ENCODE measurements at regions not wholly inside any gene's neighbourhood (a gene's known extent, or its start where the extent isn't known, plus 50 kb on each side); places are given as distances from the start of the nearest gene placed in this dataset.
"Not testable (repeated sequence)": the region's sequence is repeated elsewhere in the genome, so short reads cannot be mapped to it uniquely, and the experiment has no call there.

GRCh38 chr4:160044693-160045092 is 941.8 kb downstream of the RAPGEF2 start:
- no peak for DNase-seq (ENCODE audit: extremely low read depth in 1 of 11, low read depth in 9 of 11, low spot score in 4 of 11)

DNA sequence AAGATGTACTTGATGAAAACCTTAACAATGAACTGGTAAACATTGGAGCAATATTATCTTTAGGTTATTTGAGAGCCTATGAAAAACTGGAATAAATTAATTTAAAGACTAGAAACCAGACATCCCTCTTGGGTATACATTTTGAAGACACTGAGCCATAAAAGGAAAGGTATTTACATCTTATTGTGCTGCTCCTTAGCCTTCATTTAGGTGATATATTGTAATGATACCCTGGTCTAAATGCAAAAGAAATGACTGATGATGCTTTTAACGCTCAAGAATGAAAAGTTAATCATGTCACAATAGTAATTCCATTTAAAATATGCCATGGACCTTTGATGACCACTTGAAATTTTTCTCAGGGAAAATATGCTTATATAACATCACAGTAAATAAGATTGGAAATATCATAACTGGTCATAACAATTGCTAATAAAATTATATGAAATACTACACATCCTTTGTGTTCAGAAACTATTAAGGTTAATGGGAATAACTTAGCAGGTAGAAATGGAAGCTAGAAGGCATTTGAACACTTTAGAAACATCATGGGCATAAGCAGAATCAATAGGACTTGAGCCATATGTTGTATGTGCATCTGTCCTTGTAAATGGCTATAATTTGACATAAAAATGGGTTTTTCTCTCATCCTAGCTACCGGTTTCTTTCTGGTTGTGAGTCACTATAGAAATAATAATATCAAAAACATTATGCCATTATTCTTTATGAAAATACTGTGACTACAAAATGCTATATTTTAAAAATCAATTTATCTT is 979.7 kb downstream of the RAPGEF2 start:
- DNase-seq (ENCODE audit: extremely low read depth in 1 of 11, low read depth in 9 of 11, low spot score in 4 of 11): no peak

DNA sequence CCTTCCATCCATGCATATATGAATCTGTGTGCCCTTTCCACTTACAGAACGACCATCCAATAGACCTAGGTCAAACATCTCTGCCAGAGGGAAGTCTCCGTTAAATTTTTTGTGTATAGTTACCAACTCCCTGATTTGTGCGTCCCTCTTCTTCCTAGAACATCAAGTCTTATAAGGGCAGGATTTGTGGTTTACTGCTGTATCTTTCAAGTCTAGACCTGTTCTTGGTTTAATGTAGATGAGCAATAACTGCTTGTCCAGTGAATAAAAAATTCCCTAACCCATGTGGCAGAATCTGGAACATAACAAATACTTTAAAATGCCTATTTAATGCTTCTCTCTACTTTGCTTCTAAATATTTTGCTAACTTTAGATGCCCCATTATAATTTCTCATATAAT is 988.8 kb downstream of the RAPGEF2 start:
- DNase-seq (ENCODE audit: extremely low read depth in 1 of 11, low read depth in 9 of 11, low spot score in 4 of 11): no peak

DNA sequence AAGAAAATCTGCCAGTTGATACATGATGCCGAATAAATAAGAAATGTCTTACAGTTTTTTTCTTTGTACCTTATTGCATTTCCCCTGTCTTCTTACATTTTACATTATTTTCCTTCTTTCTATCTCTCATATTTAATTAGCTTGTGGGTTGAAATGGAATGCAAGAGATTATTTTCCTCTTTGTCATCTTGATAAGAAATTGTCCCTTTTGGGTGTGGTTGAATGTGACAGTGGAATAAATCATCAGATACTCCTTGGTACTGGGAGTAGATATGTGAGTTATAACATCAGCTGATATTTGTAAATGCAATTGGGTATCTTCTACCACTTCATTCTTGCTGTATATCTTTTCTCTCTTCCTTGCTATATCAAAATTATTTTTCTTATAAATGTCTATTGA is 997.4 kb downstream of the RAPGEF2 start:
- DNase-seq (ENCODE audit: extremely low read depth in 1 of 11, low read depth in 9 of 11, low spot score in 4 of 11): no peak

DNA sequence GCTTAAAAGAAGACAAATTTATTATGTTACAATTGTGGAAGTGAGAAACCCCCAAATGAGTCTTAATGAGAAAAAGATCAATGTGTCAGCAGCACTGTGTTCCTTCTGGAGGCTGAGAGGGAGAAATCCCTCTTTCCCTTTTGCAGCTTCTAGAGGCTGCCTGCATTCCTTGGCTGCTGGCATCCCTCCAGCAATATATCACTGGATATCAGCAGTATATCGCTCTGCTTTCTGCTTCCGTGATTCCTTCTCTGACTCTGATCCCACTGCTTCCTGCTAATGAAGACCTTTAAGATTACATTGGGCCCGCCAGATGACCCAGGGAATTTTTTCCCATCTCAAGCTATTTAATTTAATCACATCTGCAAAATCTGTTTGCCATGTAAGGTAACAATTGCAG is 1008.0 kb downstream of the RAPGEF2 start:
- no peak for DNase-seq (ENCODE audit: extremely low read depth in 1 of 11, low read depth in 9 of 11, low spot score in 4 of 11)

DNA sequence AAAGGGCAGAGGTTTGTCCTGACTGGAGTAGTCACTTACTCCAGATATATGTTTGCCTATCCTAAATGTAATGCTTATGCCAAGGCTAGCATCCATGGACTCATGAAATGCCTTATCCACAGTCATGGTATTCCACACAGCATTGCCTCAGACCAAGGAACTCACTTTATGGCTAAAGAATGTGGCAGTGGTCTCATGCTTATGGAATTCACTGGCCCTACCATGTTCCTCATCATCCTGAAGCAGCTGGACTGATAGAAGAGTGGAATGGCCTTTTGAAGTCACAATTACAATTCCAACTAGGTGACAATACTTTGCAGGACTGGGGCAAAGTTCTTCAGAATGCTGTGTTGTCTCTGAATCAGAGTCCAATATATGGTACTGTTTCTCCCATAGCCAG is 1014.8 kb downstream of the RAPGEF2 start:
- DNase-seq (ENCODE audit: extremely low read depth in 1 of 11, low read depth in 9 of 11, low spot score in 4 of 11): no peak

DNA sequence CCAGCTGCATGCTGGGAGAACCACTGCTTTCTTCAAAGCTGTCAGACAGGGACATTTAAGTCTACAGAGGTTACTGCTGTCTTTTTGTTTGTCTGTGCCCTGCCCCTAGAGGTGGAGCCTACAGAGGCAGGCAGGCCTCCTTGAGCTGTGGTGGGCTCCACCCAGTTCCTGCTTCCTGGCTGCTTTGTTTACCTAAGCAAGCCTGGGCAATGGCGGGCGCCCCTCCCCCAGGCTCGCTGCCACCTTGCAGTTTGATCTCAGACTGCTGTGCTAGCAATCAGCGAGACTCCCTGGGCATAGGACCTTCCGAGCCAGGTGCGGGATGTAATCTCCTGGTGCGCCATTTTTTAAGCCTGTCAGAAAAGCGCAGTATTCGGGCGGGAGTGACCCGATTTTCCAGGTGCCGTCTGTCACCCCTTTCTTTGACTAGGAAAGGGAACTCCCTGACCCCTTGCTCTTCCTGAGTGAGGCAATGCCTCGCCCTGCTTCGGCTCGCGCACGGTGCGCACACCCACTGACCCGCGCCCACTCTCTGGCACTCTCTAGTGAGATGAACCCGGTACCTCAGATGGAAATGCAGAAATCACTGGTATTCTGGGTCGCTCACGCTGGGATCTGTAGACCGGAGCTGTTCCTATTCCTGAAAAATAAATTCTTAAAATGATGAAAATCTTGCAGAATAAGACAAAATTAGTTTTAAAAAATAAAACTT is 1022.9 kb downstream of the RAPGEF2 start:
- DNase-seq (ENCODE audit: extremely low read depth in 1 of 11, low read depth in 9 of 11, low spot score in 4 of 11): not testable (repeated sequence)

DNA sequence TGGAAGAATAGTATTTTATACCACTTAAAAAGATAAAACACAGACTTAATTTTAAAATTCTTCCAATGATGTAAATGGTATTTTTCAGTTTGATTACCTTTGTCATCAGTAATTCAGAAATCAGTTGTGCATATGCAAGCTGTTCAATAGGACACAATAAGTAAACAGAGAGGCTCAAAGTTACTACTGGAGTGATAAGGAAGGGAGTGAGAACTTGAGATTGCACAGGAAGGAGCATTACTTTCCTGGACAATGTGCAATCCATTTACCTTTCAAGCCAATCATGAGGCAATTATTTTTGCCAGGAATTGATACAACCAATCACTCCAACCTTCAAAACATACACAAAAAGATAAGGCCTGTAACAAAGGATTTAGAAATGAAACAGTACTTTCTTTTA is 1024.3 kb downstream of the RAPGEF2 start:
- DNase-seq (ENCODE audit: extremely low read depth in 1 of 11, low read depth in 9 of 11, low spot score in 4 of 11): no peak

GRCh38 chr4:160129439-160129838 is 1026.6 kb downstream of the RAPGEF2 start:
- DNase-seq (ENCODE audit: extremely low read depth in 1 of 11, low read depth in 9 of 11, low spot score in 4 of 11): peak in 6 of 11 donors; percentile 3 to 18 (median 6)

GRCh38 chr4:160136021-160136420 is 1033.1 kb downstream of the RAPGEF2 start:
- no peak for DNase-seq (ENCODE audit: extremely low read depth in 1 of 11, low read depth in 9 of 11, low spot score in 4 of 11)

DNA sequence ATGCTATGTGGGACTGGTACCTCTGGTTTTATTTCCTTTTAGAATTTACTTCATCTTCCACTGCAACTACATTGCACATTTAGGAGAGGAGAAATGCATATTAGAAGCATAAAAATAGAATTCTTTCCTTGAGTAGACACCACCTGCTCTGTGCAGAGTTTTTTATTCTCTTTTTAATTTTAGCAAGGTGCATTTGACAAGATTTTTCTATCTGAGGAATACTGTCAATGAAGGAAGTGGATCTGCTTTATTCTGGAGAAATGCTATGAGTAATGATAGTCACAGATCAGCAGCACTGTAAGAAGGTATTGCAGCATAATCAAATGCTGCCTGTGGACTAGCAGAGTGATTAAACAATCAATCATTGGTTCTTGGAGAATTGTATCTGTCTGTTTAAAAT is 1038.3 kb downstream of the RAPGEF2 start:
- DNase-seq (ENCODE audit: extremely low read depth in 1 of 11, low read depth in 9 of 11, low spot score in 4 of 11): no peak

DNA sequence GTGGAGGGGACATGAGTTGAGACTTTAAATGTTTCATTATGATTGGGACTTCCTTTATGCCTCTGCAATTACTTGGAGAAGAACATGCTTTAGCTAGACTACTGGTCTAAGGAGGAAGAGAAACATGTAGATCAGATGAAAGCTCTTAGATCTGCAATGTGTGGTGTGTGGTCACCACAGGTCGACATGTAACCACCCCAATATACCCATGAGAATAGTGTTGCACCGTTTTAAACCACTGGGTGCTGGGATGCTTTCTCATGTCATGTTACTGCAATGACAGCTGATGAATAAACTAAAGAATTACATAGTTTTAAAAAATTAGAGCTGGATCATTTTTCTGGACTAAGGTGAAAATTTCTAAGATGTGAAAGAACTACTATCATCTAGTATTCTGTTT is 1039.7 kb downstream of the RAPGEF2 start:
- no peak for DNase-seq (ENCODE audit: extremely low read depth in 1 of 11, low read depth in 9 of 11, low spot score in 4 of 11)

DNA sequence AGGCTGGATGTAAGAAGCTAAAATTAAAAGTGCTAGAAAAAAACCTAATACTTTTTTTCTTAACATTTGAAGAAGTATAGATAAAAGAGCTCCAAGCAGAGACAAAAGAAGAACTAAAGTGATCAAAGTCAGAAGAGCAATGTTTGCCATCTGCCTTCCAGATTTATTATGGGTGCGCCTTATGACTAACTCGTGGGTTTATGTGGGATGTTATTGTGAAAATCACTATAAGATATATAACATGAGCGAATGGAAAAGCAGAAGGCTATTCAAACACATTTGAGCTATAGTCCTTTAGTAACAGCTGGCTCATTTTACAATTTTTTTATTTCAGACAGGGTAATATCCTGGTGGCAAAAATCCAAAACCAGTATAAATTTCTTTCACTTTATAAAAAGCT is 1040.7 kb downstream of the RAPGEF2 start:
- DNase-seq (ENCODE audit: extremely low read depth in 1 of 11, low read depth in 9 of 11, low spot score in 4 of 11): no peak

DNA sequence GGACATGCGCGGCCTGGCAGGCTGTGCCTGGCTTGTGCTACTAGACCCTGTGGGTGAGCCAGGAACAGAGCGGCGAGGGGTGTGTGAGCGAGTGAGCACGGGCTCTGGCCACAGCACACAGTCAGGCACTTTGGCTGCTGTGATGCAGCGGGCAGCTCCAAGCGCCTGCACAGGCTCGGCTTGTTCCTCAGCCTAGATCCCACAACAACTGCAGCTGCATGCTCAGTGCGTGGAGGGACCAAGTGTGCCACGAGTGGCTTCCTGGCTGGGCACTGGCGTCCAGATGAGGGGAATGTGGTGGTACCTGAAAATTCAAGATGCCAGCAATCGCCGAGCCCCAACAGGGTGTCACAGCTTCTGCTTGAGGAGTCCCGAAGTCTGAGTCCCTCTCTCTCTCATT is 1056.6 kb downstream of the RAPGEF2 start:
- DNase-seq (ENCODE audit: extremely low read depth in 1 of 11, low read depth in 9 of 11, low spot score in 4 of 11): no peak

DNA sequence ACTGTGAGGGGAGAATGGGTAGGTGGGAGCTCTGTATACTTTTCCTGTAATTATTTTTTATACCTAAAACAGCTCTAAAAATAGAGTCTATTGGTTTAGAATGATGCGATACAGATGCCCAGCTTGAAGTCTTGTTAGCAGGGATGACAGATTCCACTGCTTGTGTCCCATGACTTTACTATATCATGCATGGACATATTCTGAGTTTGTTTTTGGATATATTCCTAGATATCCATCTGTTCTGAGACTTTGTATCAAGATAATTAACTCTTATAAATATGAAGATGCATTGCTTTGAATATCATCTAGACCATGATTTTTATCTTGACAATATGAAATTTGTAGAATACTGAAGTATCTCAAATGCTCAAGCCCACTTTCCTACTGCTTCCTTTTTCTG is 1058.1 kb downstream of the RAPGEF2 start:
- DNase-seq (ENCODE audit: extremely low read depth in 1 of 11, low read depth in 9 of 11, low spot score in 4 of 11): no peak

DNA sequence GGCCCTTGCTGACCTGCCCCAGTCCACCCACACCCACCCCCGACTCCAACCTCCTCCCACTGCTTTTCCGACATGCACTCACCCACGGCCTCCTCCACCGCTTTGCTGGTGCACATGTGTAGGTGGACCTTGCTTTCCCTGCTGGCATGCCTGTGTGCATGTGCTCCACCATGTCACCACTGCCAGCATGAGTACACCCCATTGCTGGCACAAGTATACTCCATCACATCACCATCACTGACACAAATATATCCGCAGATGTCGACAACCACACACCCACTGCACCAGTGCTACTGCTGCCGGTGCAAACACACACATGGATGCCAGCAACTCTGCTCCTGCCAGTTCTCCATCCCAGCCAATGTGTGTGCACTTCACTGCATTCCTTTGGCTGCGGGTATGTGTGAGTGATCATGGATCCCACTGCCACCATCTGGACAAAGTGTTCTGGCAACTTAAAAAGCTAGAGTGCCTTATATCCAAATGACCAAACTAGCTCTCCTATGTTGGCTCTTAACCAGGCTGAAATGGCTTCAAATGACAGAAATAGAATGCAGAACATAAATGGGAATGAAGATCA is 1072.3 kb downstream of the RAPGEF2 start:
- no peak for DNase-seq (ENCODE audit: extremely low read depth in 1 of 11, low read depth in 9 of 11, low spot score in 4 of 11)

- DNase-seq (ENCODE audit: extremely low read depth in 1 of 11, low read depth in 9 of 11, low spot score in 4 of 11): no peak
Observed at GRCh38 chr4:160180211-160180610, 1077.3 kb downstream of the RAPGEF2 start.

GRCh38 chr4:160182727-160183126 is 1079.8 kb downstream of the RAPGEF2 start:
- no peak for DNase-seq (ENCODE audit: extremely low read depth in 1 of 11, low read depth in 9 of 11, low spot score in 4 of 11)

DNA sequence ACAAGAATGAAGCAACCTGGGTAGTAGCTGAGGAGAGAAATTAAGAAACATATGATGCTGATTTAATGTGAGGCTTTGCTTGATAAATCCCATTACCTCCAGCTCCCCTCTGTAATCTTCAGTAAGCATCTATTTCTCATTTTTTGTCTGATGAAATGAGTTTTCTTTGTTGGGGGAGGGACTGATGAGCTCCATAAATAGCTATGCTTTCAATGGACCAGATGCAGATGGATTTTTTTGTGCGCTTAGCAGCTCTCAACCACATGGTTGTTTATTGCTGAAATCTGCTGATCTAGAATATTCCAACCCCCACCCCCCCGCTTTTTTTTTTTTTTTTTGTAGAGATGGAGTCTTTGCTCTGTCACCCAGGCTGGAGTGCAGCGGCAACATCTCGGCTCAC is 1082.0 kb downstream of the RAPGEF2 start:
- no peak for DNase-seq (ENCODE audit: extremely low read depth in 1 of 11, low read depth in 9 of 11, low spot score in 4 of 11)

DNA sequence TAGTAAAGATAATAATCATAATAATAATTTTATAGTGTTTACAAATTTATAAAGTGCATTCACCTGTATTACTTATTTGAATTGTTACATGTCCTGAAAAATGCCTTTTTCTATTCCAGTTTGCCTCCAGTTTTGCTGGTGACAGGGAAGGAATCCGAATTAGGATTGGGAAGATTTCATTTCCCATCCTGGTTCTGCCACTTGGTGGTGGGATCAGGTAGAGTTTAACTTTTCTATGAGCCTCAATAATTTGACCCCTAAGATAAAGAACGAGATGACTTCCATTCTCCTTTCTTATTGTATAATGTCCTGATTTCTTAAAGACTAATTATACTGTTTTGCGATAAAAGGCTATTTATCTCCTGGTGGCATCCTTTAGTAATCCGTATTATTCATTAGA is 1090.9 kb downstream of the RAPGEF2 start:
- no peak for DNase-seq (ENCODE audit: extremely low read depth in 1 of 11, low read depth in 9 of 11, low spot score in 4 of 11)
